B cell (primary cell): ENCODE measurements at regions not wholly inside any gene's neighbourhood (a gene's known extent, or its start where the extent isn't known, plus 50 kb on each side); places are given as distances from the start of the nearest gene placed in this dataset.
"Not testable (repeated sequence)": the region's sequence is repeated elsewhere in the genome, so short reads cannot be mapped to it uniquely, and the experiment has no call there.

Experiments used
- ATAC-seq: fragments of 200-7000 bp; cut with Tn5 transposase; one replicate; pipeline ENCODE4 v1.10.0; 2021; ENCODE audit warnings: low read depth, mild to moderate bottlenecking, moderate number of reproducible peaks, moderate library complexity
- CTCF ChIA-PET: fragments of 350-600 bp; sonication (Branson Sonifier 250); formaldehyde crosslinking; loops from one replicate; lab custom pipeline; 2021; ENCODE audit warnings: antibody characterized with exemption, inconsistent platforms; lab: Charles Lee
- POLR2A ChIA-PET: fragments of 350-600 bp; sonication (Branson Sonifier 250); formaldehyde crosslinking; loops from one replicate; lab custom pipeline; 2021; ENCODE audit warnings: antibody characterized with exemption; lab: Charles Lee
- DNase-seq: peaks from one replicate; pipeline ENCODE4 v3.0.0; 2013
- H2AFZ ChIP-seq: 2 replicates; pipeline ENCODE4 v1.6.1; 2012; ENCODE audit warnings: mild to moderate bottlenecking, low read depth, low read length; ENCODE audit not compliant: insufficient read depth, poor library complexity, severe bottlenecking
- H3K27ac ChIP-seq, 2 donors: 1 replicate in 1 of 2; 2 replicates in 1 of 2; pipeline ENCODE4 v1.5.1; 2012 to 2013; ENCODE audit warnings: low read length in 2 of 2, mild to moderate bottlenecking in 2 of 2, moderate library complexity in 1 of 2
- H3K27me3 ChIP-seq, 4 experiments: fragments of 200-600 bp in 1 of 4; sonication (generic) in 1 of 4; replicated peaks in 1 of 4; 1 replicate in 2 of 4; 2 replicates in 2 of 4; pipeline versions ENCODE4 v1.6.1 to v1.7.0; 2013 to 2016; ENCODE audit warnings: low read length in 3 of 4, mild to moderate bottlenecking in 2 of 4, mixed read lengths in 1 of 4, moderate library complexity in 1 of 4; ENCODE audit not compliant: insufficient read depth in 4 of 4, control insufficient read depth in 3 of 4; ENCODE audit errors: control extremely low read depth in 1 of 4
- H3K36me3 ChIP-seq, 2 experiments: replicated peaks in 1 of 2; 1 replicate in 1 of 2; 2 replicates in 1 of 2; pipeline versions ENCODE4 v1.6.1 to v1.7.1; 2013; ENCODE audit warnings: low read length in 1 of 2; ENCODE audit not compliant: insufficient read depth in 2 of 2, control insufficient read depth in 1 of 2; ENCODE audit errors: control extremely low read depth in 1 of 2, extremely low read depth in 1 of 2
- H3K4me1 ChIP-seq, 2 donors: fragments of 200-600 bp in 1 of 2; sonication (generic) in 1 of 2; 1 replicate in 1 of 2; 2 replicates in 1 of 2; pipeline versions ENCODE4 v1.5.1 to v1.6.1; 2013 to 2017; ENCODE audit warnings: low read length in 2 of 2; ENCODE audit not compliant: control insufficient read depth in 2 of 2, insufficient read depth in 2 of 2
- H3K4me2 ChIP-seq: replicated peaks from 2 replicates; pipeline ENCODE3; 2012; ENCODE audit warnings: mild to moderate bottlenecking, low read depth, low read length; ENCODE audit not compliant: poor library complexity, severe bottlenecking
- H3K4me3 ChIP-seq, 5 experiments: fragments of 200-600 bp in 1 of 5; sonication (generic) in 1 of 5; 1 replicate in 3 of 5; 2 replicates in 2 of 5; pipeline versions ENCODE4 v1.5.1 to v1.7.0; 2011 to 2016; ENCODE audit warnings: low read length in 4 of 5, mild to moderate bottlenecking in 4 of 5, low read depth in 2 of 5, control low read depth in 1 of 5, moderate library complexity in 1 of 5; ENCODE audit not compliant: insufficient read depth in 1 of 5; ENCODE audit errors: control extremely low read depth in 1 of 5, extremely low read depth in 1 of 5
- H3K79me2 ChIP-seq: fragments of 200-600 bp; sonication (generic); one replicate; pipeline ENCODE4 v1.6.0; 2016; ENCODE audit warnings: low read length; ENCODE audit not compliant: control insufficient read depth, insufficient read depth
- H3K9ac ChIP-seq: fragments of 200-600 bp; sonication (generic); 2 replicates; pipeline ENCODE4 v1.6.1; 2017; ENCODE audit warnings: mild to moderate bottlenecking, low read length, moderate library complexity
- H3K9me3 ChIP-seq, 3 donors: one replicate each; pipeline versions ENCODE4 v1.6.1 to v1.7.1; 2013; ENCODE audit warnings: low read length in 2 of 3; ENCODE audit not compliant: control insufficient read depth in 2 of 3, insufficient read depth in 1 of 3; ENCODE audit errors: control extremely low read depth in 1 of 3
- H4K20me1 ChIP-seq: 2 replicates; pipeline ENCODE4 v1.6.0; 2012; ENCODE audit warnings: mild to moderate bottlenecking, low read length; ENCODE audit not compliant: insufficient read depth, control insufficient read depth, poor library complexity, severe bottlenecking
- H3K27ac Mint-ChIP-seq: one replicate; pipeline ENCODE4 v1.8.0; 2021; ENCODE audit warnings: mixed read lengths
- H3K27me3 Mint-ChIP-seq: one replicate; pipeline ENCODE4 v1.8.0; 2021; ENCODE audit warnings: mixed read lengths
- H3K4me1 Mint-ChIP-seq: one replicate; pipeline ENCODE4 v1.8.0; 2021; ENCODE audit warnings: mixed read lengths
- H3K4me3 Mint-ChIP-seq: one replicate; pipeline ENCODE4 v1.8.0; 2021; ENCODE audit warnings: mixed read lengths
- H3K9me3 Mint-ChIP-seq: one replicate; pipeline ENCODE4 v1.8.0; 2022; ENCODE audit warnings: mixed read lengths; ENCODE audit not compliant: insufficient read depth
- CTCF ChIP-seq: fragments of 200-600 bp; IDR thresholded peaks from one replicate; pipeline ENCODE4 v1.8.0; 2022; ENCODE audit warnings: antibody characterized with exemption, mild to moderate bottlenecking
- WGBS: methylation state at CpG from one replicate; pipeline ENCODE4 v1.1.5; 2013; ENCODE audit warnings: missing lambda C conversion rate; ENCODE audit not compliant: insufficient coverage; 5-methylcytosine and 5-hydroxymethylcytosine counted together
- intact Hi-C: fragments of 100-400 bp; cut with micrococcal nuclease; formaldehyde crosslinking; loops from one replicate; pipeline ENCODE4 v1.10.0; 2022

- Histone ChIP-seq H3K27ac (no peak overlapping the region), H4K20me1 (no peaks in the 10 kb centered on the region), H3K9ac (no peak overlapping the region), H3K4me3 (no peak overlapping the region), H3K4me2 (no peak overlapping the region), H3K9me3 (peaks cover 0 to 7% (median 5%) of the 10 kb centered on the region in 3 donors), H2AFZ (no peak overlapping the region), H3K79me2 (no peaks in the 10 kb centered on the region), H3K4me1 (no peaks in the 10 kb centered on the region), H3K36me3 (no peaks in the 10 kb centered on the region), H3K27me3 (peaks cover 0 to 11% (median 5%) of the 10 kb centered on the region in 4 experiments)
- no peaks in the 10 kb centered on the region for H3K4me1 Mint-ChIP-seq
- no peak for TF ChIP-seq CTCF
- peaks cover 26% of the 10 kb centered on the region for H3K27me3 Mint-ChIP-seq
- 17% methylated on average over 1 of the region's 2 CpGs for WGBS
- H3K9me3 Mint-ChIP-seq, result peaks cover 5% of the 10 kb centered on the region
- no peak for DNase-seq
- ATAC-seq, result no peak
- POLR2A ChIA-PET, result no interaction called here
- CTCF ChIA-PET, result interaction anchor here (0.5 kb wide), 1 partner anchor 1102 kb away, joined by 3 read pairs; no protein-coding TSS in a partner anchor
- no peak overlapping the region for H3K27ac Mint-ChIP-seq
- intact Hi-C loops, result no loop called here
- no peak overlapping the region for H3K4me3 Mint-ChIP-seq
Measured at GRCh38 chr17:77628035-77628434, 330.5 kb upstream of the TNRC6C start.

- peaks cover 0 to 13% (median 6%) of the 10 kb centered on the region in 4 experiments for H3K27me3 ChIP-seq
- H3K4me1 ChIP-seq, H3K79me2 ChIP-seq, H3K9ac ChIP-seq, H4K20me1 ChIP-seq, H3K4me3 Mint-ChIP-seq, H3K36me3 ChIP-seq, H3K27ac ChIP-seq, ATAC-seq, POLR2A ChIA-PET, intact Hi-C loops, CTCF ChIA-PET, H3K27ac Mint-ChIP-seq, H3K4me1 Mint-ChIP-seq, H3K9me3 ChIP-seq, DNase-seq, H3K4me2 ChIP-seq, H3K9me3 Mint-ChIP-seq, H2AFZ ChIP-seq, H3K4me3 ChIP-seq: not testable (repeated sequence)
- H3K27me3 Mint-ChIP-seq, result peaks cover 29% of the 10 kb centered on the region
- no CpG with 5 or more reads among the region's 2 CpGs for WGBS
Measured at GRCh38 chr17:77629284-77629683, 329.2 kb upstream of the TNRC6C start.
